NCI-H2196 treated with DMSO at 0.1 percent for 48 hours (cell line): ENCODE measurements at regions not wholly inside any gene's neighbourhood (a gene's known extent, or its start where the extent isn't known, plus 50 kb on each side); places are given as distances from the start of the nearest gene placed in this dataset.
"Not testable (repeated sequence)": the region's sequence is repeated elsewhere in the genome, so short reads cannot be mapped to it uniquely, and the experiment has no call there.

Experiments
- DNase-seq: peaks from one replicate; lab custom pipeline; 2025; ENCODE audit not compliant: unreplicated experiment; lab: John Stamatoyannopoulos, UW

DNA sequence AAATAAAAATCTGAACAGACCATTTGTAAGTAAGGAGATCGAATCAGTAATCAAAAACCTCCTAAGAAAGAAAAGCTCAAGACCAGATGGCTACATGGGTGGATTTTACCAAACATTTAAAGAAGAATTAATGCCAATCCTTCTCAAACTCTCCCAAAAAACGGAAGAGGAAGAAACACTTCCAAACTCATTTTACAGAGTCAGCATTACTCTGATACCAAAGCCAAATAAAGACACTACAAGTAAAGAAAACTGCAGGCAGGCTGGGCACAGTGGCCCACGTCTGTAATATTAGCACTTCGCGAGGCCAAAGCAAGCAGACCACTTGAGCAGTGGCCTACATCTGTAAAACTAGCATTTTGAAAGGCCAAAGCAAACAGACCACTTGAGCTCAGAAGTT, 159.8 kb downstream of the DPY19L2 start:
- no peak for DNase-seq

- DNase-seq, result no peak
These were observed 168.7 kb downstream of the DPY19L2 start for GRCh38 chr12:63499567-63499966.

DNA sequence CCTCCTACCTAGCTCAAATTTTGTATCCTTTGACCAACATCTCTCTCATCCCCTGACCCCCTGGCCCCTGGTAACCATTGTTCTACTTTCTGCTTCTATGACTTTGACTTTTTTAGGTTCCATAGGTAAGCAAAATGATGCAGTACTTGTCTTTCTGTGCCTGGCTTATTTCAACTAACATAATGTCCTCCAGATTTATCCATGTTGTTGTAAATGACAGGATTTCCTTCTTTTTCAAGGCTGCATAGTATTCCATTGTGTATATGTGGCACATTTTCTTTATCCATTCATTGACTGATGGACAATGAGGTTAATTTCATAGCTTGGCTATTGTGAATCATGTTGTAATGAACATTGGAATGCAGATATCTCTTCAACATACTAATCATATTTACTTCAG, 170.1 kb downstream of the DPY19L2 start:
- no peak for DNase-seq

DNA sequence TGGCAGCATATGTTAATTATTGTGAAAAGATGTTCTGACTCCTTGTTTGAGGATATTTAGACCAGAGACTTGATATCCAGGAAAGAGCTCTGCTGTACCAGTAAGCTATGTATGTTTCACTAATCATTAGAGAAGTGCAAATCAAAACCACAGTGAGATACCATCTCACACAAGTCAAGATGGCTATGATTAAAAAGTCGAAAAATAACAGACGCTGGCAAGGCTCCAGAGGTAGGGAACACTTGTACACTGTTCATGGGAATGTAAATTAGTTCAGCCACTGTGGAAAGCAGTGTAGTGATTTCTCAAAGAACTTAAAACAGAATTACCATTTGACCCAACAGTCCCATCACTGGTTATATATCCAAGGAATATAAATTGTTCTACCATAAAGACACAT, 171.6 kb downstream of the DPY19L2 start:
- DNase-seq, result no peak

DNA sequence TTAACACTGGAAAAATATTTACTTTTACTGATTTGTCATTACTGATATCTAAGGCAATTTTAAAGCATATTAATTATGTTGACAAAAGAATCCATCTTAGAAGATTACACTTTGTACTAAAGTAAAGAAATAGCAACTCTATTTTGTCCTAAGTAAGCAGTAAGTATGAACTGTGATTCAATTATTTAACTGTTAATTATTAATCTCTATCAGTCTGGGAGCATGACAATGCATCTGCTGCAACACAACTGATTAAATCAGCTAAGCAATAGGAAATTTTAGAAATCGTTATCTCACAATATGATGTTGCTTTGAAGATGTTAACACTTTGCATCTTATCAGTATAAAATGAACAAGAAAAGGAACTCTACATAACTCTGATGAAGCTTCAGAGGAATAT, 172.3 kb downstream of the DPY19L2 start:
- no peak for DNase-seq

DNA sequence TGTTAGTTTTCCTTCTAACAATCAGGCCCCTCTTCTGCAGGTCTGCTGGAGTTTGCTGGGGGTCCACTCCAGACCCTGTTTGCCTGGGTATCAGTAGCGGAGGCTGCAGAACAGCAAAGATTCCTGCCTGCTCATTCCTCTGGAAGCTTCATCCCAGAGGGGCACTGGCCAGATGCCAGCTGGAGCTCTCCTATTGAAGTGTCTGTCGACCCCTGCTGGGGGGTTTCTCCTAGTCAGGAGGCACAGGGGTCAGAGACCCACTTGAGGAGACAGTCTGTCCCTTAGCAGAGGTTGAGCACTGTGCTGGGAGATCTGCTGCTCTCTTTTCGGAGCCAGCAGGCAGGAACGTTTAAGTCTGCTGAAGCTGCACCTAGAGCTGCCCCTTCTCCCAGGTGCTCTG, 174.9 kb downstream of the DPY19L2 start:
- DNase-seq, result not testable (repeated sequence)

DNA sequence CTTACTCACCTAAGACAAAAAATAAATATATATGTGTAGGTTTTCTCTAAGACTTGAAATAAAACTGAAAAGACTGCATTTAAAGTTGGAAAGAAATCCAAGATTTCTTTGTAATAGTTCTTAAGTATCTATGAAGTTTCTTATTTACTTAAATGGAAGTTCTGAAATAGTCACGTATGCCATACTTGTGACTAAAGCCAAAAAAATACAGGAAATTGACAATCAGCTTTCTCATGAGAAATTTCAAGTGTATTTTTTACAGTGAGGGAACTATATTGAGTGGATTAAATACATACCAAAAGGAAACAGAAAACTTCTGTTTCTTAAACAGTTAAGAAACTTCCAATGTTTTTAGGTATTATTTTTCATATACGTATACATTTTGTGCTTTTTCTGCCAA, 188.1 kb downstream of the DPY19L2 start:
- DNase-seq, result no peak

- DNase-seq, result no peak
These were observed 198.1 kb downstream of the DPY19L2 start for GRCh38 chr12:63470161-63470560.

- DNase-seq, result no peak
These were observed 200.3 kb downstream of the DPY19L2 start for GRCh38 chr12:63467951-63468350.

- DNase-seq, result no peak
These were observed 210.4 kb downstream of the DPY19L2 start for GRCh38 chr12:63457857-63458256.

DNA sequence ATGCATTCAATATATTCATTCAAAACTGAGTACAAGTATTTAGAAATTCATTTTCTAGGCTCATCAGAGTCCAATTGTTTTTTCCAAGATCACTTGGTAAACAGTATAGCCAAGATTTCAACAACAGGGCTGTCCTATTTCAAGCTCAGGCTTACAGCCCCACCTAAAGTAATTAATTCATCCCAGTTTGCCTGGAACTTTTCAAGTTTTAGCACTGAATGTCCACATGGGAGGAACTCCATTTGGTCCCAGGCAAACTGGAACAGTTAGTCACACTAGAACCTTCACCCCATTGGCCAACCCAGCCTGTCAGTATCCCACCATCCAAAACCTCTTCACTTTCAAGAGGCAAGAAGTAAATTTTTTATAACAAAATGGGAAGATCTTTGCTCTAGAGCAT, 210.9 kb downstream of the DPY19L2 start:
- DNase-seq, result no peak

GRCh38 chr12:63450816-63451215, 217.5 kb downstream of the DPY19L2 start:
- DNase-seq, result no peak

DNA sequence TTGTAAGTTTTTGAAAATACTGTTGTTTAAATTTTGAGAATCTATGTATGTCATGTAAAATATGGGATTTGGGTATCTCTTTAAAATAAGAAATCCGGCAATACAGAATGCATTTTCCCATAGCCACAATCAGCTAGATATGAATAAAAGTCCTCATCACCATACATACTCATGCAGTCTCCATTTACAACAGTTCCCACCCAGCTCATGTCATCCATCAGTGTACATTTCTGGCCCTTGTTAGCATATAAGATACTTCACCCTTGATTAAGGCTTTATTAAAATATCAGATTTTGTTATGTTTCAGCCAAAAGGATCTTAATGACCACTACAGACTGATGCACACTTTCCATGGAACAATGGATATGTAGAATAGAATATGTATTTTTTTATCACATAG, 218.0 kb downstream of the DPY19L2 start:
- DNase-seq, result no peak

GRCh38 chr12:63445224-63445880, 222.9 kb downstream of the DPY19L2 start:
- DNase-seq, result no peak

- DNase-seq, result no peak
These were observed 228.2 kb downstream of the DPY19L2 start for GRCh38 chr12:63440048-63440447.

DNA sequence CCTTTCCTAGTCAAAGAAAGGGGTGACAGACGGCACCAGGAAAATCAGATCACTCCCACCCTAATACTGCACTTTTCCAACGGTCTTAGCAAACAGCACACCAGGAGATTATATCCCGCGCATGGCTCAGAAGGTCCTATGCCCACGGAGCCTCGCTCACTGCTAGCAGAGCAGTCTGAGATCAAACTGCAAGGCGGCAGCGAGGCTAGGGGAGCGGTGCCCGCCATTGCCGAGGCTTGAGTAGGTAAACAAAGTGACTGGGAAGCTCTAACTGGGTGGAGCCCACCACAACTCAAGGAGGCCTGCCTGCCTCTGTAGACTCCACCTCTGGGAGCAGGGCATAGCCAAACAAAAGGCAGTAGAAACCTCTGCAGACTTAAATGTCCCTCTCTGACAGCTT, 233.9 kb downstream of the DPY19L2 start:
- DNase-seq, result not testable (repeated sequence)

DNA sequence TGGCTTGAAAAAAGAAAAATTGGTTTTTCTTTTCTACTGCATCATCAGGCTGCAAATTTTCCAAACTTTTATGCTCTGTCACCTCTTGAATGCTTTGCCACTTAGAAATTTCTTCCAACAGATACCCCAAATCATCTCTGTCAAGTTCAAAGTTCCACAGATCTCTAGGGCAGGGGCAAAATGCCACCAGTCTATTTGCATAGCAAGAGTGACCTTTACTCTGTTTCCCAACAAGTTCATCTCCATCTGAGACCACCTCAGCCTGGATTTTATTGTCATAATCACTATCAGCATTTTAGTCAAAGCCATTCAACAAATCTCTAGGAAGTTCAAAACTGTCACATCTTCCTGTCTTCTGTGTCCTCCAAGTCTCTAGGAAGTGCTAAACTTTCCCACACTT, 240.3 kb downstream of the DPY19L2 start:
- DNase-seq, result not testable (repeated sequence)

- DNase-seq, result not testable (repeated sequence)
These were observed 241.3 kb downstream of the DPY19L2 start for GRCh38 chr12:63427029-63427428.

- no peak for DNase-seq
These were observed 243.6 kb downstream of the DPY19L2 start for GRCh38 chr12:63424671-63425070.

DNA sequence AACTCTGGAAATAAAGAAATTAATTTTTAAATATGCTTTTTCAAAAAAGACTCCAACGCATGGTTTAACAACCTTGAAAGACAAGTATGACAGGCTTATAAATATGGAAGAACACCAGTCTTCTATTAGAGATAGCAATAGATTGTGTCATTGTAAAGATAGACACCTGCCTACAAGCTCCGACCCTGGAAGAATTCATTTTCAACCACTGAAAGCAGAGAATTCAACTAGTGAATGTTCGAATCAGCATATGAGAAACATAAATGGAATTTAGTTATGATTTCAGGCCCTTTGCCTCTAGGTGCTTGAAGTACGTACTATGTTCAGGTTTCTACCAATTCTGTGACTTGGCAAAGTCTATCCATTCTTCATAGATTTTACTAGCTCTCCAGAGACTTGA, 244.5 kb downstream of the DPY19L2 start:
- no peak for DNase-seq

GRCh38 chr12:63420206-63420644, 248.1 kb downstream of the DPY19L2 start:
- peak; percentile 43 for DNase-seq

DNA sequence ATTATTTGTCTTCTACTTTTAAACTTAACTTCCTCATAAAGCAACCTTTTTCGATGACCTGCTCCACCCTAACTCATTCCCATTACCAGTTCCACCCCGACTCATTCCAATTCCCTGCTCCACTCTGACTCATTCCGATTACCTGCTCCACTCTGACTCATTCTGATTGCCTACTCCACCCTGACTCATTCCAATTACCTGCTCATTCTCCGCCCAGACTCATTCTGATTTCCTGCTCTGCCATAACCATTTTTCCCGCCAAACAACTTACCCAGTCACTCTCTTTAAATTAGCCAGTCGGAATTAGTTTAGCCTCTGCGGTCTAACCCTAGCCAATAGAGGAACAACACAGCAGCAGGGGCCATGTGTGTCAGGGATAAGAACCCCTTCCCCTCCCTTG, 249.1 kb downstream of the DPY19L2 start:
- no peak for DNase-seq

GRCh38 chr12:63416788-63417187, 251.5 kb downstream of the DPY19L2 start:
- DNase-seq, result no peak
